K562 (cell line): ENCODE measurements at regions not wholly inside any gene's neighbourhood (a gene's known extent, or its start where the extent isn't known, plus 50 kb on each side); places are given as distances from the start of the nearest gene placed in this dataset.

Experiments
- ATAC-seq: fragments of 200-7000 bp; cut with Tn5 transposase; 3 replicates; pipeline ENCODE4 v1.9.1; 2020; ENCODE audit warnings: moderate library complexity
- BruUV-seq: library from RNA; stranded (reverse); fragments of 400-500 nt; replicated peaks from 2 replicates; lab custom pipeline; 2021; lab: Mats Ljungman, UMichigan
- CTCF ChIA-PET: fragments of 300-600 bp; formaldehyde crosslinking; extraction: SDS; loops from one replicate; lab custom pipeline; 2021; ENCODE audit warnings: low intra/inter-chr PET ratio; lab: Yijun Ruan, JAX
- POLR2A ChIA-PET: fragments of 300-600, 350-650 bp; sonication (Branson Sonifier 250); formaldehyde crosslinking; extraction: SDS; loops from one replicate; lab custom pipeline; 2021; ENCODE audit warnings: antibody characterized with exemption, inconsistent platforms; lab: Yijun Ruan, JAX
- DNase-seq, 4 experiments: peaks; one replicate each; pipeline versions ENCODE4 v3.0.0 to v3.0.0-alpha.2; 2011 to 2018; ENCODE audit warnings: low spot score in 3 of 4, mixed read lengths in 3 of 4; ENCODE audit errors: extremely low read depth in 1 of 4
- FAIRE-seq: peaks from 2 replicates; lab custom pipeline; 2011; peaks lifted over from hg19 to GRCh38; lab: Jason Lieb, UNC
- H2AFZ ChIP-seq: 2 replicates; pipeline ENCODE4 v1.6.0; 2011; ENCODE audit warnings: low read depth, low read length, control low read depth, inconsistent platforms
- H3K27ac ChIP-seq: fragments of 200-600 bp; 3 replicates; pipeline ENCODE4 v1.8.0; 2011; ENCODE audit warnings: low read depth, mild to moderate bottlenecking, control low read depth, inconsistent platforms, low read length, moderate library complexity, mixed read lengths; ENCODE audit errors: extremely low read depth
- H3K27me3 ChIP-seq, 2 experiments: fragments of 300-600 bp in 1 of 2; 2 replicates in 1 of 2; 3 replicates in 1 of 2; pipeline versions ENCODE4 v1.6.0 to v1.8.0; 2011; ENCODE audit warnings: inconsistent platforms in 2 of 2, low read length in 2 of 2, mild to moderate bottlenecking in 1 of 2, mixed read lengths in 1 of 2, moderate library complexity in 1 of 2; ENCODE audit not compliant: control insufficient read depth in 2 of 2, insufficient read depth in 2 of 2
- H3K36me3 ChIP-seq: fragments of 300-600 bp; 3 replicates; pipeline ENCODE4 v1.8.0; 2011; ENCODE audit warnings: mild to moderate bottlenecking, low read length, inconsistent platforms; ENCODE audit not compliant: control insufficient read depth, insufficient read depth
- H3K4me1 ChIP-seq, 2 experiments: fragments of 200-600 bp in 1 of 2; replicated peaks in 1 of 2; 2 replicates in 1 of 2; 3 replicates in 1 of 2; pipeline versions ENCODE4 v1.5.1 to v1.8.0; 2011; ENCODE audit warnings: inconsistent platforms in 2 of 2, low read length in 2 of 2, mild to moderate bottlenecking in 1 of 2, mixed read lengths in 1 of 2, moderate library complexity in 1 of 2; ENCODE audit not compliant: control insufficient read depth in 2 of 2, insufficient read depth in 2 of 2
- H3K4me2 ChIP-seq: 2 replicates; pipeline ENCODE4 v1.6.1; 2011; ENCODE audit warnings: low read length, control low read depth, inconsistent platforms, mixed read lengths; ENCODE audit not compliant: insufficient read depth
- H3K4me3 ChIP-seq: fragments of 200-600 bp; sonication (generic), shearing (Covaris generic); 2 replicates; pipeline ENCODE4 v1.5.1; 2016; ENCODE audit warnings: control low read depth, inconsistent platforms
- H3K79me2 ChIP-seq: fragments of 200-600 bp; 3 replicates; pipeline ENCODE4 v1.8.0; 2011; ENCODE audit warnings: low read length, inconsistent platforms; ENCODE audit not compliant: control insufficient read depth, insufficient read depth
- H3K9ac ChIP-seq, 2 experiments: 2 replicates each; pipeline versions ENCODE4 v1.6.0 to v1.6.1; 2011; ENCODE audit warnings: low read depth in 2 of 2, low read length in 2 of 2, control low read depth in 1 of 2, inconsistent platforms in 1 of 2, mild to moderate bottlenecking in 1 of 2, mixed read lengths in 1 of 2; ENCODE audit not compliant: insufficient read depth in 1 of 2
- H3K9me1 ChIP-seq: one replicate; pipeline ENCODE4 v1.6.0; 2011; ENCODE audit warnings: inconsistent platforms, mild to moderate bottlenecking, low read length, moderate library complexity; ENCODE audit not compliant: control insufficient read depth, insufficient read depth
- H3K9me3 ChIP-seq: replicated peaks from 2 replicates; pipeline ENCODE4 v1.5.1; 2011; ENCODE audit warnings: low read depth, low read length, inconsistent platforms; ENCODE audit not compliant: control insufficient read depth, insufficient read depth
- H4K20me1 ChIP-seq: replicated peaks from 2 replicates; pipeline ENCODE4 v1.6.1; 2011; ENCODE audit warnings: low read length, inconsistent platforms, mixed read lengths; ENCODE audit not compliant: control insufficient read depth, insufficient read depth
- CHAMP1 ChIP-seq: fragments of 450-650 bp; IDR thresholded peaks from 2 replicates; pipeline ENCODE4 v1.6.1; 2016; ENCODE audit warnings: mild to moderate bottlenecking
- E2F8 ChIP-seq: fragments of 450-650 bp; IDR thresholded peaks from 2 replicates; pipeline ENCODE4 v1.7.1; 2018; ENCODE audit warnings: mild to moderate bottlenecking, low read depth; ENCODE audit not compliant: partially characterized antibody
- KHSRP ChIP-seq: fragments of 450-650 bp; IDR thresholded peaks from 2 replicates; pipeline ENCODE4 v1.6.1; 2017
- KLF16 ChIP-seq: IDR thresholded peaks from 2 replicates; pipeline ENCODE4 v1.6.1; 2016; ENCODE audit warnings: antibody characterized with exemption
- NCOR1 ChIP-seq: fragments of 450-650 bp; IDR thresholded peaks from 2 replicates; pipeline ENCODE4 v1.6.1; 2016; ENCODE audit warnings: mild to moderate bottlenecking, moderate library complexity
- NFE2L1 ChIP-seq: fragments of 450-650 bp; IDR thresholded peaks from 2 replicates; pipeline ENCODE4 v1.6.1; 2016; ENCODE audit warnings: missing genetic modification characterization, low read depth, mild to moderate bottlenecking, missing compliant biosample characterization, moderate library complexity, borderline replicate concordance
- SMAD3 ChIP-seq: fragments of 450-650 bp; formaldehyde crosslinking; conservative IDR thresholded peaks from 2 replicates; pipeline ENCODE4 v1.4.0; 2020; ENCODE audit warnings: mild to moderate bottlenecking
- ZBTB2 ChIP-seq: fragments of 450-650 bp; IDR thresholded peaks from 2 replicates; pipeline ENCODE4 v1.6.1; 2016; ENCODE audit warnings: antibody characterized with exemption
- ZNF41 ChIP-seq: fragments of 250-450 bp; sonication (Bioruptor Pico); conservative IDR thresholded peaks from 2 replicates; pipeline ENCODE4 v1.4.0; 2020; ENCODE audit warnings: mild to moderate bottlenecking
- ZNF444 ChIP-seq: fragments of 250-450 bp; sonication (Bioruptor Pico); IDR thresholded peaks from 2 replicates; pipeline ENCODE4 v1.4.0; 2020; ENCODE audit warnings: mild to moderate bottlenecking, moderate library complexity
- WGBS: fragments of 100-300 bp; shearing (Covaris generic); methylation state at CpG from one replicate; pipeline ENCODE4 v1.1.6; 2016; ENCODE audit warnings: low coverage, mixed read lengths; ENCODE audit not compliant: insufficient coverage; ENCODE audit errors: missing lambda C conversion rate; 5-methylcytosine and 5-hydroxymethylcytosine counted together
- in situ Hi-C: fragments of 300-500 bp; cut with MboI; formaldehyde crosslinking; loops from 4 replicates; pipeline ENCODE4 v1.15.0; 2018; ENCODE audit warnings: inconsistent platforms, mixed read lengths
- intact Hi-C: fragments of 100-400 bp; cut with micrococcal nuclease; formaldehyde crosslinking; loops from 2 replicates; pipeline ENCODE4 v1.14.2; 2022

GRCh38 chr13:44106266-44107152, 226.8 kb downstream of the LACC1 start (continued):
- TF ChIP-seq E2F8: no peak
- TF ChIP-seq NFE2L1 (tag): no peak
- TF ChIP-seq KHSRP: no peak

GRCh38 chr13:44107357-44108121, 227.8 kb downstream of the LACC1 start:
- Histone ChIP-seq H3K36me3 (no peaks in the 10 kb centered on the region), H3K9ac (no peak overlapping the region), H3K4me2 (no peak overlapping the region), H3K9me3 (no peaks in the 10 kb centered on the region), H3K79me2 (no peaks in the 10 kb centered on the region), H3K27ac (no peak overlapping the region), H3K9me1 (no peaks in the 10 kb centered on the region), H2AFZ (no peak overlapping the region), H3K4me3 (no peak overlapping the region), H3K27me3 (no peaks in the 10 kb centered on the region), H4K20me1 (no peaks in the 10 kb centered on the region), H3K4me1 (no peaks in the 10 kb centered on the region)
- ChIA-PET POLR2A (no interaction called here), CTCF (no interaction called here)
- DNase-seq: no peak
- FAIRE-seq: no peak
- no TSS peak for BruUV-seq
- in situ Hi-C loops (no loop called here), intact Hi-C loops (no loop called here)
- 1% methylated on average over 9 of the region's 10 CpGs for WGBS
- ATAC-seq: no peak
- TF ChIP-seq KLF16: no peak
- TF ChIP-seq SMAD3 (CRISPR knock-in tag): no peak
- no peak for TF ChIP-seq ZNF41
- TF ChIP-seq CHAMP1: no peak
- no peak for TF ChIP-seq ZBTB2
- TF ChIP-seq ZNF444: no peak
- no peak for TF ChIP-seq NCOR1
